Liver (tissue), 8 donors: ENCODE measurements at regions not wholly inside any gene's neighbourhood (a gene's known extent, or its start where the extent isn't known, plus 50 kb on each side); places are given as distances from the start of the nearest gene placed in this dataset.

Experiments used
- DNase-seq: peaks from one replicate; pipeline ENCODE4 v3.0.0-alpha.2; 2017; ENCODE audit warnings: low spot score
- H3K27ac ChIP-seq, 2 donors: one replicate each; pipeline ENCODE4 v1.7.0; 2013; ENCODE audit warnings: inconsistent platforms in 2 of 2, low read length in 2 of 2, control low read depth in 1 of 2, low read depth in 1 of 2, mild to moderate bottlenecking in 1 of 2
- H3K27me3 ChIP-seq, 4 donors: one replicate each; pipeline versions ENCODE4 v1.6.1 to v1.7.0; 2013; ENCODE audit warnings: low read length in 3 of 4, inconsistent platforms in 1 of 4, mild to moderate bottlenecking in 1 of 4, moderate library complexity in 1 of 4; ENCODE audit not compliant: control insufficient read depth in 4 of 4, insufficient read depth in 4 of 4
- H3K36me3 ChIP-seq, 4 donors: one replicate each; pipeline versions ENCODE4 v1.6.1 to v1.7.0; 2013; ENCODE audit warnings: low read length in 3 of 4, mild to moderate bottlenecking in 3 of 4, low read depth in 1 of 4, moderate library complexity in 1 of 4; ENCODE audit not compliant: control insufficient read depth in 4 of 4, insufficient read depth in 3 of 4
- H3K4me1 ChIP-seq, 4 donors: one replicate each; pipeline versions ENCODE4 v1.6.1 to v1.7.0; 2013; ENCODE audit warnings: low read length in 3 of 4, mild to moderate bottlenecking in 3 of 4, moderate library complexity in 1 of 4; ENCODE audit not compliant: control insufficient read depth in 4 of 4, insufficient read depth in 4 of 4
- H3K4me3 ChIP-seq, 3 donors: one replicate each; pipeline versions ENCODE4 v1.6.1 to v1.7.0; 2013; ENCODE audit warnings: low read length in 3 of 3, control low read depth in 1 of 3, low read depth in 1 of 3, mild to moderate bottlenecking in 1 of 3
- H3K9ac ChIP-seq, 2 donors: one replicate each; pipeline ENCODE4 v1.7.0; 2013; ENCODE audit warnings: low read length in 2 of 2, mild to moderate bottlenecking in 2 of 2, moderate library complexity in 2 of 2, control low read depth in 1 of 2, low read depth in 1 of 2
- H3K9me3 ChIP-seq, 4 donors: one replicate each; pipeline versions ENCODE4 v1.6.1 to v1.7.0; 2013; ENCODE audit warnings: low read length in 3 of 4; ENCODE audit not compliant: control insufficient read depth in 4 of 4
- ATF3 ChIP-seq: IDR thresholded peaks from 2 replicates; pipeline ENCODE4 v1.6.1; 2016; ENCODE audit warnings: antibody characterized with exemption
- CTCF ChIP-seq: fragments of 150-350 bp; IDR thresholded peaks from 2 replicates; pipeline ENCODE4 v1.5.1; 2017; ENCODE audit warnings: improper control_type of control experiment, low read depth, low read length; ENCODE audit not compliant: missing input control
- EGR1 ChIP-seq, 2 donors: IDR thresholded peaks; 2 replicates each; pipeline ENCODE4 v1.6.1; 2016 to 2018; ENCODE audit warnings: antibody characterized with exemption in 2 of 2, low read depth in 2 of 2
- FOXA1 ChIP-seq: IDR thresholded peaks from 2 replicates; pipeline ENCODE4 v1.6.1; 2016; ENCODE audit warnings: antibody characterized with exemption
- FOXA2 ChIP-seq: IDR thresholded peaks from 2 replicates; pipeline ENCODE4 v1.6.1; 2016; ENCODE audit warnings: antibody characterized with exemption
- GABPA ChIP-seq, 2 donors: IDR thresholded peaks in 1 of 2; conservative IDR thresholded peaks in 1 of 2; 2 replicates each; pipeline ENCODE4 v1.6.1; 2016; ENCODE audit warnings: antibody characterized with exemption in 2 of 2, mild to moderate bottlenecking in 1 of 2, moderate library complexity in 1 of 2
- HNF4A ChIP-seq, 2 donors: conservative IDR thresholded peaks; 2 replicates each; pipeline ENCODE4 v1.6.1; 2016; ENCODE audit warnings: antibody characterized with exemption in 2 of 2, mild to moderate bottlenecking in 2 of 2
- HNF4G ChIP-seq: IDR thresholded peaks from 2 replicates; pipeline ENCODE4 v1.6.1; 2016; ENCODE audit warnings: antibody characterized with exemption
- JUND ChIP-seq, 2 donors: IDR thresholded peaks; 2 replicates each; pipeline ENCODE4 v1.6.1; 2016; ENCODE audit warnings: antibody characterized with exemption in 2 of 2
- MAX ChIP-seq: IDR thresholded peaks from 2 replicates; pipeline ENCODE4 v1.6.1; 2016; ENCODE audit warnings: antibody characterized with exemption
- NR2F2 ChIP-seq: IDR thresholded peaks from 2 replicates; pipeline ENCODE4 v1.6.1; 2016; ENCODE audit warnings: antibody characterized with exemption
- RAD21 ChIP-seq, 2 donors: IDR thresholded peaks; 2 replicates each; pipeline ENCODE4 v1.6.1; 2016; ENCODE audit warnings: antibody characterized with exemption in 2 of 2, mild to moderate bottlenecking in 2 of 2
- RXRA ChIP-seq, 2 donors: IDR thresholded peaks; 2 replicates each; pipeline ENCODE4 v1.6.1; 2017 to 2018; ENCODE audit warnings: antibody characterized with exemption in 2 of 2, mild to moderate bottlenecking in 1 of 2
- SP1 ChIP-seq: IDR thresholded peaks from 2 replicates; pipeline ENCODE4 v1.6.1; 2018; ENCODE audit warnings: antibody characterized with exemption, mild to moderate bottlenecking
- TAF1 ChIP-seq: conservative IDR thresholded peaks from 2 replicates; pipeline ENCODE4 v1.6.1; 2016; ENCODE audit warnings: antibody characterized with exemption, mild to moderate bottlenecking
- ZBTB33 ChIP-seq: IDR thresholded peaks from 2 replicates; pipeline ENCODE4 v1.6.1; 2016; ENCODE audit warnings: antibody characterized with exemption
- WGBS: extraction: QIAGEN DNeasy Blood & Tissue Kit; methylation state at CpG from one replicate; pipeline ENCODE4 v1.1.7; 2013; 5-methylcytosine and 5-hydroxymethylcytosine counted together
- donor health status: healthy.
- donor health status: healthy.
- donor health status: healthy.
- donor health status: healthy.
- donor health status: healthy.

- TF ChIP-seq ATF3, result no peak
- no peak for TF ChIP-seq EGR1 (IDR thresholded peaks at IDR 0.05; ENCODE audit: low read depth in 2 of 2)
- no peak for TF ChIP-seq CTCF
Observed at GRCh38 chr1:101144671-101145448, 92.0 kb upstream of the S1PR1 start (continued).

- H3K27me3 ChIP-seq, result no peaks in the 10 kb centered on the region
- peaks cover 1 to 18% (median 12%) of the 10 kb centered on the region in 4 donors for H3K4me1 ChIP-seq
- no peak overlapping the region for H3K27ac ChIP-seq
- 80% methylated on average over 1 of the region's 1 CpG for WGBS
- H3K9me3 ChIP-seq, result no peaks in the 10 kb centered on the region
- no peaks in the 10 kb centered on the region for H3K36me3 ChIP-seq
- H3K4me3 ChIP-seq, result no peak overlapping the region
- TF ChIP-seq RAD21 (IDR thresholded peaks at IDR 0.05) (no peak), RXRA (IDR thresholded peaks at IDR 0.05) (no peak), TAF1 (no peak), HNF4G (no peak)
- no peak for DNase-seq
- H3K9ac ChIP-seq, result no peak overlapping the region
Observed at GRCh38 chr1:101142244-101142643, 94.6 kb upstream of the S1PR1 start.

GRCh38 chr1:101141376-101141775, 95.4 kb upstream of the S1PR1 start:
- Histone ChIP-seq H3K36me3 (no peaks in the 10 kb centered on the region), H3K9ac (no peak overlapping the region), H3K27ac (no peak overlapping the region), H3K9me3 (no peaks in the 10 kb centered on the region), H3K27me3 (no peaks in the 10 kb centered on the region), H3K4me1 (peaks cover 2 to 27% (median 20%) of the 10 kb centered on the region in 4 donors), H3K4me3 (no peak overlapping the region)
- no peak for DNase-seq
- 66% methylated on average over 2 of the region's 2 CpGs for WGBS
- TF ChIP-seq GABPA (IDR thresholded peaks at IDR 0.05 in 1 of 2, conservative IDR thresholded peaks at IDR 0.05 in 1 of 2) (no peak), RXRA (IDR thresholded peaks at IDR 0.05) (no peak), ATF3 (no peak), EGR1 (IDR thresholded peaks at IDR 0.05; ENCODE audit: low read depth in 2 of 2) (no peak), NR2F2 (no peak), JUND (IDR thresholded peaks at IDR 0.05) (no peak)

- peaks cover 2 to 29% (median 23%) of the 10 kb centered on the region in 4 donors for H3K4me1 ChIP-seq
- H3K9me3 ChIP-seq, result no peaks in the 10 kb centered on the region
- H3K27me3 ChIP-seq, result no peaks in the 10 kb centered on the region
- DNase-seq, result no peak
- no peak overlapping the region for H3K27ac ChIP-seq
- no peak for TF ChIP-seq FOXA2
- TF ChIP-seq MAX, result no peak
- TF ChIP-seq HNF4G, result no peak
- no peak for TF ChIP-seq EGR1 (IDR thresholded peaks at IDR 0.05; ENCODE audit: low read depth in 2 of 2)
- no peak for TF ChIP-seq HNF4A (conservative IDR thresholded peaks at IDR 0.05)
- TF ChIP-seq SP1, result no peak
- no peak for TF ChIP-seq ATF3
- TF ChIP-seq GABPA (IDR thresholded peaks at IDR 0.05 in 1 of 2, conservative IDR thresholded peaks at IDR 0.05 in 1 of 2), result no peak
- TF ChIP-seq RXRA (IDR thresholded peaks at IDR 0.05), result no peak
- TF ChIP-seq ZBTB33, result no peak
- no peak for TF ChIP-seq FOXA1
- no peaks in the 10 kb centered on the region for H3K36me3 ChIP-seq
- no peak overlapping the region for H3K4me3 ChIP-seq
- 86% methylated on average over 2 of the region's 2 CpGs for WGBS
- H3K9ac ChIP-seq, result no peak overlapping the region
Observed at GRCh38 chr1:101139821-101140718, 96.7 kb upstream of the S1PR1 start.
